A549 (cell line): ENCODE measurements at regions not wholly inside any gene's neighbourhood (a gene's known extent, or its start where the extent isn't known, plus 50 kb on each side); places are given as distances from the start of the nearest gene placed in this dataset.
"Not testable (repeated sequence)": the region's sequence is repeated elsewhere in the genome, so short reads cannot be mapped to it uniquely, and the experiment has no call there.

Source experiments
- ATAC-seq, 2 experiments: fragments of 200-7000 bp in 1 of 2; fragments of >200 bp in 1 of 2; cut with Nextera tagmentation in 1 of 2; cut with Tn5 transposase in 1 of 2; 3 replicates each; pipeline versions ENCODE4 v1.8.0 to v1.9.1; 2018 to 2020; ENCODE audit warnings: mild to moderate bottlenecking in 1 of 2, moderate library complexity in 1 of 2
- CTCF ChIA-PET: fragments of 300-600 bp; sonication (Branson Sonifier 250); formaldehyde crosslinking; extraction: SDS; loops from one replicate; lab custom pipeline; 2021; ENCODE audit warnings: antibody characterized with exemption, inconsistent platforms; lab: Yijun Ruan, JAX
- POLR2A ChIA-PET: fragments of 350-600 bp; formaldehyde crosslinking; extraction: SDS; loops from one replicate; lab custom pipeline; 2021; ENCODE audit warnings: antibody characterized with exemption, inconsistent platforms; lab: Yijun Ruan, JAX
- DNase-seq, 2 experiments: peaks; one replicate each; pipeline versions ENCODE4 v3.0.0 to v3.0.0-alpha.2; 2011 to 2016; ENCODE audit warnings: low read depth in 1 of 2, low spot score in 1 of 2
- FAIRE-seq: peaks from 2 replicates; lab custom pipeline; 2011; peaks lifted over from hg19 to GRCh38; lab: Jason Lieb, UNC
- H3K27ac ChIP-seq, 2 experiments: fragments of >200 bp; sonication (Bioruptor Twin); formaldehyde crosslinking; 3 replicates each; pipeline ENCODE4 v1.5.1; 2016 to 2017
- H3K4me1 ChIP-seq: fragments of >200 bp; sonication (Bioruptor Twin); formaldehyde crosslinking; 3 replicates; pipeline ENCODE4 v1.6.1; 2016
- H3K4me2 ChIP-seq: fragments of >200 bp; sonication (Bioruptor Twin); formaldehyde crosslinking; 3 replicates; pipeline ENCODE4 v1.6.1; 2016
- H3K4me3 ChIP-seq: fragments of >200 bp; sonication (Bioruptor Twin); formaldehyde crosslinking; 3 replicates; pipeline ENCODE4 v1.5.1; 2016
- H3K9me3 ChIP-seq: fragments of >200 bp; sonication (Bioruptor Twin); formaldehyde crosslinking; 3 replicates; pipeline ENCODE4 v1.6.1; 2016
- BHLHE40 ChIP-seq: IDR thresholded peaks from 2 replicates; pipeline ENCODE4 v1.6.1; 2012; ENCODE audit warnings: low read depth, low read length, inconsistent platforms
- CBX2 ChIP-seq: fragments of 200-600 bp; sonication (generic); IDR thresholded peaks from 2 replicates; pipeline ENCODE4 v1.6.1; 2016; ENCODE audit warnings: low read depth, mild to moderate bottlenecking, borderline replicate concordance
- EP300 ChIP-seq, 2 experiments: fragments of >200 bp; sonication (Bioruptor Twin); formaldehyde crosslinking; IDR thresholded peaks; 2 replicates in 1 of 2; 3 replicates in 1 of 2; pipeline ENCODE4 v1.6.1; 2016 to 2017
- FOSB ChIP-seq: fragments of 250-450 bp; sonication (Bioruptor Pico); IDR thresholded peaks from 2 replicates; pipeline ENCODE4 v1.5.0; 2020; ENCODE audit warnings: mild to moderate bottlenecking, moderate library complexity
- HMGXB4 ChIP-seq: fragments of 250-450 bp; sonication (Bioruptor Pico); IDR thresholded peaks from 2 replicates; pipeline ENCODE4 v1.5.0; 2021; ENCODE audit warnings: mild to moderate bottlenecking, moderate library complexity, borderline replicate concordance
- HOXB5 ChIP-seq: fragments of 250-450 bp; sonication (Bioruptor Pico); IDR thresholded peaks from 2 replicates; pipeline ENCODE4 v1.5.0; 2020; ENCODE audit warnings: mild to moderate bottlenecking, moderate library complexity
- NFE2L2 ChIP-seq: fragments of 150-350 bp; conservative IDR thresholded peaks from 2 replicates; pipeline ENCODE4 v1.6.1; 2014; ENCODE audit warnings: low read length
- NR3C1 ChIP-seq: fragments of >200 bp; sonication (Bioruptor Twin); formaldehyde crosslinking; IDR thresholded peaks from 3 replicates; pipeline ENCODE4 v1.6.1; 2017
- POLR2AphosphoS2 ChIP-seq: conservative IDR thresholded peaks from 2 replicates; pipeline ENCODE4 v1.6.1; 2012; ENCODE audit warnings: low read length, improper control_type of control experiment, inconsistent platforms
- RAD21 ChIP-seq, 2 experiments: fragments of >200 bp in 1 of 2; sonication (Bioruptor Twin) in 1 of 2; formaldehyde crosslinking in 1 of 2; IDR thresholded peaks in 1 of 2; conservative IDR thresholded peaks in 1 of 2; 2 replicates in 1 of 2; 3 replicates in 1 of 2; pipeline ENCODE4 v1.6.1; 2012 to 2018; ENCODE audit warnings: inconsistent platforms in 1 of 2
- RARB ChIP-seq: fragments of 250-450 bp; sonication (Bioruptor Pico); IDR thresholded peaks from 2 replicates; pipeline ENCODE4 v1.8.0; 2021; ENCODE audit warnings: mild to moderate bottlenecking, moderate library complexity
- RFX5 ChIP-seq: fragments of 450-650 bp; IDR thresholded peaks from 2 replicates; pipeline ENCODE4 v1.7.1; 2014; ENCODE audit warnings: antibody characterized with exemption, mild to moderate bottlenecking, moderate library complexity
- TP53 ChIP-seq: fragments of 250-450 bp; sonication (Bioruptor Pico); IDR thresholded peaks from 2 replicates; pipeline ENCODE4 v1.5.0; 2021; ENCODE audit warnings: mild to moderate bottlenecking, moderate library complexity
- USF2 ChIP-seq: fragments of 450-650 bp; IDR thresholded peaks from 2 replicates; pipeline ENCODE4 v1.6.1; 2014; ENCODE audit warnings: antibody characterized with exemption
- ZFP36 ChIP-seq: fragments of 450-650 bp; IDR thresholded peaks from 2 replicates; pipeline ENCODE4 v1.6.1; 2014; ENCODE audit warnings: borderline replicate concordance; ENCODE audit not compliant: partially characterized antibody
- ZSCAN20 ChIP-seq: fragments of 250-450 bp; sonication (Bioruptor Pico); IDR thresholded peaks from 2 replicates; pipeline ENCODE4 v1.8.0; 2022; ENCODE audit warnings: mild to moderate bottlenecking, moderate library complexity
- WGBS: methylation state at CpG from one replicate; pipeline ENCODE4 v1.1.6; 2017; ENCODE audit errors: missing lambda C conversion rate; 5-methylcytosine and 5-hydroxymethylcytosine counted together
- TF ChIP-seq, protein P1 (sequence below): fragments of >200 bp; sonication (Bioruptor Twin); formaldehyde crosslinking; IDR thresholded peaks from 2 replicates; pipeline ENCODE4 v1.6.1; 2016
- TF ChIP-seq, protein P2 (sequence below): fragments of 150-350 bp; IDR thresholded peaks from 2 replicates; pipeline ENCODE4 v1.6.1; 2014; ENCODE audit warnings: low read depth, mild to moderate bottlenecking, low read length
- TF ChIP-seq, protein P3 (sequence below): fragments of >200 bp; sonication (Bioruptor Twin); formaldehyde crosslinking; IDR thresholded peaks from 3 replicates; pipeline ENCODE4 v1.5.1; 2016

GRCh38 chr1:86640161-86640670, 64.2 kb upstream of the SH3GLB1 start (continued):
- TF ChIP-seq HMGXB4 (CRISPR knock-in tag) (no peak), TP53 (CRISPR knock-in tag) (no peak), FOSB (no peak), EP300 (IDR thresholded peaks at IDR 0.05) (no peak), NFE2L2 (no peak), NR3C1 (no peak), POLR2AphosphoS2 (no peak), ZFP36 (no peak)
- TF ChIP-seq, protein P1, sequence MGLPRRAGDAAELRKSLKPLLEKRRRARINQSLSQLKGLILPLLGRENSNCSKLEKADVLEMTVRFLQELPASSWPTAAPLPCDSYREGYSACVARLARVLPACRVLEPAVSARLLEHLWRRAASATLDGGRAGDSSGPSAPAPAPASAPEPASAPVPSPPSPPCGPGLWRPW, result no peak
- TF ChIP-seq, protein P2, sequence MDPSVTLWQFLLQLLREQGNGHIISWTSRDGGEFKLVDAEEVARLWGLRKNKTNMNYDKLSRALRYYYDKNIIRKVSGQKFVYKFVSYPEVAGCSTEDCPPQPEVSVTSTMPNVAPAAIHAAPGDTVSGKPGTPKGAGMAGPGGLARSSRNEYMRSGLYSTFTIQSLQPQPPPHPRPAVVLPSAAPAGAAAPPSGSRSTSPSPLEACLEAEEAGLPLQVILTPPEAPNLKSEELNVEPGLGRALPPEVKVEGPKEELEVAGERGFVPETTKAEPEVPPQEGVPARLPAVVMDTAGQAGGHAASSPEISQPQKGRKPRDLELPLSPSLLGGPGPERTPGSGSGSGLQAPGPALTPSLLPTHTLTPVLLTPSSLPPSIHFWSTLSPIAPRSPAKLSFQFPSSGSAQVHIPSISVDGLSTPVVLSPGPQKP, result no peak

- Histone ChIP-seq H3K4me1 (no peaks in the 10 kb centered on the region), H3K27ac (no peak overlapping the region), H3K4me2 (no peak overlapping the region), H3K9me3 (no peaks in the 10 kb centered on the region), H3K4me3 (no peak overlapping the region)
- TF ChIP-seq HOXB5 (no peak), FOSB (no peak), RAD21 (conservative IDR thresholded peaks at IDR 0.05 in 1 of 2, IDR thresholded peaks at IDR 0.05 in 1 of 2) (no peak), CBX2 (no peak), BHLHE40 (no peak), ZSCAN20 (no peak), USF2 (no peak), NFE2L2 (no peak)
- ChIA-PET CTCF (no interaction called here), POLR2A (no interaction called here)
- FAIRE-seq (no peak), DNase-seq (no peak), ATAC-seq (no peak)
Observed at GRCh38 chr1:86641318-86641717, 63.1 kb upstream of the SH3GLB1 start.

DNA sequence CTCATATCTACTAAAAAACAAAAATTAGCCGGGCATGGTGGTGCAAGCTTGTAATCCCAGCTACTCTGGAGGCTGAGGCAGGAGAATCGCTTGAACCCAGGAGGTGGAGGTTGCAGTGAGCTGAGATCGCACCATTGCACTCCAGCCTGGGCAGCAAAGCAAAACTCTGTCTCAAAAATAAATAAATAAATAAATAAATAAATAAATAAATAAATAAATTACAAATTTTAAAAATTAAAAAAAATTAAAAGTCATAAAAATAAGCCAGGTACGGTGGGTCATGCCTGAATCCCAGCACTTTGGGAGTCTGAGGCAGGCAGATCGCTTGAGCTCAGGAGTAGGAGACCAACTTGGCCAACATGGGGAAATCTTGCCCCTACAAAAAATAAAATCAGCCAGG, 59.7 kb upstream of the SH3GLB1 start:
- H3K4me1 ChIP-seq, POLR2A ChIA-PET, DNase-seq, H3K27ac ChIP-seq, H3K4me3 ChIP-seq, CTCF ChIA-PET, H3K4me2 ChIP-seq, H3K9me3 ChIP-seq, ATAC-seq, FAIRE-seq: not testable (repeated sequence)
- 76% methylated on average over 5 of the region's 5 CpGs for WGBS

- H3K4me3 ChIP-seq, result no peak overlapping the region
- no peaks in the 10 kb centered on the region for H3K9me3 ChIP-seq
- WGBS, result 47% methylated on average over 3 of the region's 3 CpGs
- H3K4me2 ChIP-seq, result no peak overlapping the region
- FAIRE-seq (no peak), DNase-seq (no peak), ATAC-seq (no peak)
- CTCF ChIA-PET, result no interaction called here
- TF ChIP-seq RARB (CRISPR knock-in tag), result no peak
- TF ChIP-seq, protein P3, sequence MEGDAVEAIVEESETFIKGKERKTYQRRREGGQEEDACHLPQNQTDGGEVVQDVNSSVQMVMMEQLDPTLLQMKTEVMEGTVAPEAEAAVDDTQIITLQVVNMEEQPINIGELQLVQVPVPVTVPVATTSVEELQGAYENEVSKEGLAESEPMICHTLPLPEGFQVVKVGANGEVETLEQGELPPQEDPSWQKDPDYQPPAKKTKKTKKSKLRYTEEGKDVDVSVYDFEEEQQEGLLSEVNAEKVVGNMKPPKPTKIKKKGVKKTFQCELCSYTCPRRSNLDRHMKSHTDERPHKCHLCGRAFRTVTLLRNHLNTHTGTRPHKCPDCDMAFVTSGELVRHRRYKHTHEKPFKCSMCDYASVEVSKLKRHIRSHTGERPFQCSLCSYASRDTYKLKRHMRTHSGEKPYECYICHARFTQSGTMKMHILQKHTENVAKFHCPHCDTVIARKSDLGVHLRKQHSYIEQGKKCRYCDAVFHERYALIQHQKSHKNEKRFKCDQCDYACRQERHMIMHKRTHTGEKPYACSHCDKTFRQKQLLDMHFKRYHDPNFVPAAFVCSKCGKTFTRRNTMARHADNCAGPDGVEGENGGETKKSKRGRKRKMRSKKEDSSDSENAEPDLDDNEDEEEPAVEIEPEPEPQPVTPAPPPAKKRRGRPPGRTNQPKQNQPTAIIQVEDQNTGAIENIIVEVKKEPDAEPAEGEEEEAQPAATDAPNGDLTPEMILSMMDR, result no peak
- no peak for TF ChIP-seq RFX5
- TF ChIP-seq USF2, result no peak
- TF ChIP-seq NR3C1, result no peak
- no peak overlapping the region for H3K27ac ChIP-seq
- POLR2A ChIA-PET, result no interaction called here
- no peaks in the 10 kb centered on the region for H3K4me1 ChIP-seq
Observed at GRCh38 chr1:86645851-86646250, 58.5 kb upstream of the SH3GLB1 start.
